ENCODE measurements at regions not wholly inside any gene's neighbourhood (a gene's known extent, or its start where the extent isn't known, plus 50 kb on each side); places are given as distances from the start of the nearest gene placed in this dataset.
"Not testable (repeated sequence)": the region's sequence is repeated elsewhere in the genome, so short reads cannot be mapped to it uniquely, and the experiment has no call there.

- no peak for DNase-seq (ENCODE audit: low spot score)
Measured at GRCh38 chr2:129550536-129550935, 428.9 kb upstream of the RAB6C start.

- no peak for DNase-seq (ENCODE audit: low spot score)
Measured at GRCh38 chr2:129554373-129554772, 425.1 kb upstream of the RAB6C start.

- DNase-seq (ENCODE audit: low spot score) = peak; percentile 18
Measured at GRCh38 chr2:129559101-129559500, 420.4 kb upstream of the RAB6C start.

GRCh38 chr2:129565551-129566109, 413.8 kb upstream of the RAB6C start:
- no peak for DNase-seq (ENCODE audit: low spot score)

GRCh38 chr2:129570812-129571211, 408.7 kb upstream of the RAB6C start:
- DNase-seq (ENCODE audit: low spot score) = not testable (repeated sequence)

GRCh38 chr2:129575431-129575830, 404.0 kb upstream of the RAB6C start:
- DNase-seq (ENCODE audit: low spot score) = no peak

GRCh38 chr2:129575880-129576279, 403.6 kb upstream of the RAB6C start:
- DNase-seq (ENCODE audit: low spot score) = no peak

- DNase-seq (ENCODE audit: low spot score) = no peak
Measured at GRCh38 chr2:129580001-129580400, 399.5 kb upstream of the RAB6C start.

- no peak for DNase-seq (ENCODE audit: low spot score)
Measured at GRCh38 chr2:129585760-129586159, 393.7 kb upstream of the RAB6C start.

- no peak for DNase-seq (ENCODE audit: low spot score)
Measured at GRCh38 chr2:129587426-129588064, 391.9 kb upstream of the RAB6C start.

GRCh38 chr2:129604560-129604959, 374.9 kb upstream of the RAB6C start:
- no peak for DNase-seq (ENCODE audit: low spot score)

- no peak for DNase-seq (ENCODE audit: low spot score)
Measured at GRCh38 chr2:129605646-129606045, 373.8 kb upstream of the RAB6C start.

GRCh38 chr2:129606496-129607270, 372.8 kb upstream of the RAB6C start:
- DNase-seq (ENCODE audit: low spot score) = no peak

GRCh38 chr2:129609224-129609623, 370.2 kb upstream of the RAB6C start:
- DNase-seq (ENCODE audit: low spot score) = no peak

- no peak for DNase-seq (ENCODE audit: low spot score)
Measured at GRCh38 chr2:129610766-129611165, 368.7 kb upstream of the RAB6C start.

GRCh38 chr2:129611471-129611870, 368.0 kb upstream of the RAB6C start:
- no peak for DNase-seq (ENCODE audit: low spot score)

- no peak for DNase-seq (ENCODE audit: low spot score)
Measured at GRCh38 chr2:129619471-129619870, 360.0 kb upstream of the RAB6C start.

- DNase-seq (ENCODE audit: low spot score) = no peak
Measured at GRCh38 chr2:129620411-129620810, 359.1 kb upstream of the RAB6C start.

GRCh38 chr2:129623783-129624182, 355.7 kb upstream of the RAB6C start:
- DNase-seq (ENCODE audit: low spot score) = no peak

GRCh38 chr2:129627437-129627836, 352.0 kb upstream of the RAB6C start:
- no peak for DNase-seq (ENCODE audit: low spot score)

GRCh38 chr2:129636692-129637091, 342.8 kb upstream of the RAB6C start:
- no peak for DNase-seq (ENCODE audit: low spot score)

GRCh38 chr2:129641371-129641770, 338.1 kb upstream of the RAB6C start:
- no peak for DNase-seq (ENCODE audit: low spot score)

- DNase-seq (ENCODE audit: low spot score) = no peak
Measured at GRCh38 chr2:129642526-129643043, 336.9 kb upstream of the RAB6C start.
